ENCODE measurements at regions not wholly inside any gene's neighbourhood (a gene's known extent, or its start where the extent isn't known, plus 50 kb on each side); places are given as distances from the start of the nearest gene placed in this dataset.

DNA sequence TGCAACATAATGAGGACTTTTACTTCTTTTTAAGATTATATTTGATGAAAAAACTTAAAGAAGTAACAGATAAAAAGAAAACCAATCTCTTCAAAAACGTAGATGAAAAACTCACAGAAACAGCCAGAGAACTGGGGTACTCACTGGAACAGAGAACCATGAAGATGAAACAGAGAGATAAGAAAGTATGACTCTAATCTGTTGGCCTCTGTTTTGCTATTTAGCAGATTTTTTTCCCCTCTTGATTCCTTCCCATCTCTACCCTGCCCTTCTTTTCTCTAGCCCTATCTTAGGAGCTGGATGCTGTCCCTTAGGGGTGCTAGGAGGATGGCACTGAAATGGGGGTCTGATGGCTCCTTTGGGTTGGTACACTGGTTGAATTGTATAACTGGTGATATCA, 97.5 kb upstream of the FREM1 start:
- H4K20me1 ChIP-seq (ENCODE audit: low read length): no peaks in the 10 kb centered on the region
- POLR2A ChIA-PET (ENCODE audit: unreplicated experiment): no interaction called here

DNA sequence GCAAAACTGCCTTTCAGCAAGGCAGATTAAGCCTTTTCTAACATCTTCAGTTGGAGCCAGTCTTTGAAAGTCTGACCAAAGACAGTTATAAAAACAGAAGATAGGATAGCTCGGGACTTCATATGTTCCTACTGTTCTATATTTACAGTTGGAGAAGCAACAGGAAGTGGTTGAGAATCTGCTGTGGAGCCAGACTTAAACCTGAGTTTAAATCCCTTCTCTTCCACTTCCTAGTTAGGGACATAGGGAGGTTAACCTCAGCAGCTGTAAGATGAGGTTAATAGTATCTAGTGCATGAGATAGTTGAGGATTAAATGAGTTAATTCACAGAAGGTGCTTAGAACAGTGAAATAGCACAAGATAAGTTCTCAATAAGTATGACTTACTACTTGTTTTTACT, 84.5 kb upstream of the FREM1 start:
- Histone ChIP-seq H3K4me1 (ENCODE audit: insufficient read depth, low read length) (no peaks in the 10 kb centered on the region), H3K4me2 (ENCODE audit: low read length) (no peak overlapping the region), H3K79me2 (ENCODE audit: low read length) (no peaks in the 10 kb centered on the region), H3K9me3 (ENCODE audit: low read length) (no peaks in the 10 kb centered on the region), H4K20me1 (ENCODE audit: low read length) (no peaks in the 10 kb centered on the region), H3K9ac (ENCODE audit: low read length) (no peak overlapping the region), H3K4me3 (ENCODE audit: low read length) (no peak overlapping the region), H3F3A (ENCODE audit: low read length, unreplicated experiment) (no peaks in the 10 kb centered on the region), H3K9me2 (replicated peaks; ENCODE audit: low read length) (no peaks in the 10 kb centered on the region), H2AFZ (ENCODE audit: low read length) (no peak overlapping the region), H3K27me3 (ENCODE audit: low read length) (no peaks in the 10 kb centered on the region), H3K36me3 (ENCODE audit: low read depth, low read length) (no peaks in the 10 kb centered on the region), H3K27ac (ENCODE audit: low read length) (no peak overlapping the region)
- intact Hi-C loops (cut with micrococcal nuclease): no loop called here
- CTCF ChIA-PET: no interaction called here
- DNase-seq (no peak), ATAC-seq (no peak)
- POLR2A ChIA-PET (ENCODE audit: unreplicated experiment): no interaction called here
- TF ChIP-seq, protein P1, sequence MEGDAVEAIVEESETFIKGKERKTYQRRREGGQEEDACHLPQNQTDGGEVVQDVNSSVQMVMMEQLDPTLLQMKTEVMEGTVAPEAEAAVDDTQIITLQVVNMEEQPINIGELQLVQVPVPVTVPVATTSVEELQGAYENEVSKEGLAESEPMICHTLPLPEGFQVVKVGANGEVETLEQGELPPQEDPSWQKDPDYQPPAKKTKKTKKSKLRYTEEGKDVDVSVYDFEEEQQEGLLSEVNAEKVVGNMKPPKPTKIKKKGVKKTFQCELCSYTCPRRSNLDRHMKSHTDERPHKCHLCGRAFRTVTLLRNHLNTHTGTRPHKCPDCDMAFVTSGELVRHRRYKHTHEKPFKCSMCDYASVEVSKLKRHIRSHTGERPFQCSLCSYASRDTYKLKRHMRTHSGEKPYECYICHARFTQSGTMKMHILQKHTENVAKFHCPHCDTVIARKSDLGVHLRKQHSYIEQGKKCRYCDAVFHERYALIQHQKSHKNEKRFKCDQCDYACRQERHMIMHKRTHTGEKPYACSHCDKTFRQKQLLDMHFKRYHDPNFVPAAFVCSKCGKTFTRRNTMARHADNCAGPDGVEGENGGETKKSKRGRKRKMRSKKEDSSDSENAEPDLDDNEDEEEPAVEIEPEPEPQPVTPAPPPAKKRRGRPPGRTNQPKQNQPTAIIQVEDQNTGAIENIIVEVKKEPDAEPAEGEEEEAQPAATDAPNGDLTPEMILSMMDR (conservative IDR thresholded peaks at IDR 0.05; ENCODE audit: low read depth, low read length): no peak
- no peak for TF ChIP-seq EZH2 (IDR thresholded peaks at IDR 0.05; ENCODE audit: low read length, unreplicated experiment)
- TF ChIP-seq EZH2phosphoT487 (IDR thresholded peaks at IDR 0.05; ENCODE audit: borderline replicate concordance, low read length): no peak
- no TSS peak for BruUV-seq (replicated peaks)

More for the DNA sequence above, 97.5 kb upstream of the FREM1 start:
- Histone ChIP-seq H3K9me2 (replicated peaks; ENCODE audit: low read length) (no peaks in the 10 kb centered on the region), H3K27ac (ENCODE audit: low read length) (no peak overlapping the region), H3K4me1 (ENCODE audit: insufficient read depth, low read length) (no peaks in the 10 kb centered on the region), H3K27me3 (ENCODE audit: low read length) (peaks cover 23% of the 10 kb centered on the region), H3F3A (ENCODE audit: low read length, unreplicated experiment) (no peaks in the 10 kb centered on the region), H2AFZ (ENCODE audit: low read length) (no peak overlapping the region), H3K9ac (ENCODE audit: low read length) (no peak overlapping the region), H3K79me2 (ENCODE audit: low read length) (no peaks in the 10 kb centered on the region), H3K9me3 (ENCODE audit: low read length) (no peaks in the 10 kb centered on the region), H3K4me2 (ENCODE audit: low read length) (no peak overlapping the region), H3K36me3 (ENCODE audit: low read depth, low read length) (no peaks in the 10 kb centered on the region), H3K4me3 (ENCODE audit: low read length) (no peak overlapping the region)
- DNase-seq: no peak
- TF ChIP-seq, protein P1 (conservative IDR thresholded peaks at IDR 0.05; ENCODE audit: low read depth, low read length): no peak
- no peak for TF ChIP-seq EZH2phosphoT487 (IDR thresholded peaks at IDR 0.05; ENCODE audit: borderline replicate concordance, low read length)
- TF ChIP-seq EZH2 (IDR thresholded peaks at IDR 0.05; ENCODE audit: low read length, unreplicated experiment): no peak
- CTCF ChIA-PET: no interaction called here
- no TSS peak for BruUV-seq (replicated peaks)
- no peak for ATAC-seq
- intact Hi-C loops (cut with micrococcal nuclease): no loop called here

DNA sequence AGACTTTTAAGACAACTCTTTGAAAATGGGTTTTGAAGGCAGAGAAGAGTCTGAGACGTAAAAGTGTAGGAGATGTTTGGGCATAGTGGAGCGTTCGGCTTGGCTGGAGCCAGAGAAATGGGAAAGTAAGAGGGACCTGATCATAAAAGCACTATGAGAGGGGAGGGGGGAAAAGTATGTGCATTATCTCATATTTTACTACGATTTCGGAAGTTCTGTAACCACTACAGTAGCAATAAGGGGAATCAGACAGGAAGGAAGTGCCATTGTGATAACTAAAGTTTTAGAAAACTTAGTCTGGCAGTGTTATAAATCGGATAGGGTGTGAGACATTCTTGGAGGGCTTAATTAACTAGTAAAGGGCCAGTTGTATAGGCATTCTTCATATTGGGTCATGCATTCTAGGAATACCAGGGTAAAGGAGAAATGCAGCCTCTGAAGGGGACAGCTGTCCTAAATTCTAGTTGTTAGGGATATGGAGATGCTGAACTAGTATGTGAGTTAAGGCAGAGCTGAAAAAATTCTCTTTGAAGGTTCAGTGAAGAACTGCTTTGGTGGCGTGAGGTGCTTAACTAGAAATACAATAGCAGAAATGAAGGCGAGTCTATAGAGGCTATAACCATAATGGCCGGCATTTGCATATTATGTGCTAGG, 83.8 kb upstream of the FREM1 start:
- TF ChIP-seq EZH2phosphoT487 (IDR thresholded peaks at IDR 0.05; ENCODE audit: borderline replicate concordance, low read length): no peak
- TF ChIP-seq EZH2 (IDR thresholded peaks at IDR 0.05; ENCODE audit: low read length, unreplicated experiment): no peak
- Histone ChIP-seq H4K20me1 (ENCODE audit: low read length) (no peaks in the 10 kb centered on the region), H3K9me2 (replicated peaks; ENCODE audit: low read length) (no peaks in the 10 kb centered on the region), H3K4me1 (ENCODE audit: insufficient read depth, low read length) (no peaks in the 10 kb centered on the region), H3K79me2 (ENCODE audit: low read length) (no peaks in the 10 kb centered on the region), H3K4me2 (ENCODE audit: low read length) (no peak overlapping the region), H3K9me3 (ENCODE audit: low read length) (no peaks in the 10 kb centered on the region), H3K27ac (ENCODE audit: low read length) (no peak overlapping the region), H3F3A (ENCODE audit: low read length, unreplicated experiment) (no peaks in the 10 kb centered on the region), H3K4me3 (ENCODE audit: low read length) (no peak overlapping the region), H3K9ac (ENCODE audit: low read length) (no peak overlapping the region), H3K27me3 (ENCODE audit: low read length) (no peaks in the 10 kb centered on the region), H3K36me3 (ENCODE audit: low read depth, low read length) (no peaks in the 10 kb centered on the region), H2AFZ (ENCODE audit: low read length) (no peak overlapping the region)
- POLR2A ChIA-PET (ENCODE audit: unreplicated experiment): no interaction called here
- CTCF ChIA-PET: no interaction called here
- intact Hi-C loops (cut with micrococcal nuclease): no loop called here
- ATAC-seq (no peak), DNase-seq (no peak)
- no TSS peak for BruUV-seq (replicated peaks)

All from PC-3 (cell line).